ENCODE measurements at regions not wholly inside any gene's neighbourhood (a gene's known extent, or its start where the extent isn't known, plus 50 kb on each side); places are given as distances from the start of the nearest gene placed in this dataset.

- TF ChIP-seq CTCF (IDR thresholded peaks at IDR 0.05): no peak
- Histone ChIP-seq H3K4me2 (replicated peaks; ENCODE audit: extremely low read depth, low read length, poor library complexity, severe bottlenecking) (no peak overlapping the region), H4K20me1 (ENCODE audit: insufficient read depth, low read length) (no peaks in the 10 kb centered on the region), H3K9ac (ENCODE audit: insufficient read depth, low read length, poor library complexity, severe bottlenecking) (no peak overlapping the region), H2AFZ (ENCODE audit: insufficient read depth, low read depth, low read length, poor library complexity, severe bottlenecking) (no peak overlapping the region), H3K4me1 (ENCODE audit: control insufficient read depth in 1 of 2, insufficient read depth in 2 of 2, low read length in 2 of 2) (peaks cover 4% of the 10 kb centered on the region in 2 donors), H3K27me3 (ENCODE audit: control insufficient read depth in 2 of 2, insufficient read depth in 2 of 2, low read length in 2 of 2) (no peaks in the 10 kb centered on the region), H3K9me3 (replicated peaks in 1 of 2; ENCODE audit: control insufficient read depth in 1 of 2, insufficient read depth in 1 of 2, low read length in 2 of 2) (peaks cover 18 to 21% of the 10 kb centered on the region in 2 donors), H3K79me2 (ENCODE audit: insufficient read depth, low read length) (no peaks in the 10 kb centered on the region), H3K36me3 (replicated peaks in 1 of 2; ENCODE audit: control insufficient read depth in 1 of 2, insufficient read depth in 2 of 2, low read length in 2 of 2) (no peaks in the 10 kb centered on the region), H3K4me3 (replicated peaks in 1 of 3; ENCODE audit: low read depth in 2 of 3, low read length in 3 of 3) (no peak overlapping the region), H3K27ac (ENCODE audit: low read depth in 1 of 2, low read length in 2 of 2) (peak overlapping the region in 1 of 2 donors; percentile 60)
- peaks cover 1 to 3% (median 2%) of the 10 kb centered on the region in 3 donors for H3K27me3 Mint-ChIP-seq (ENCODE audit: low read depth in 3 of 3)
- H3K4me3 Mint-ChIP-seq: no peak overlapping the region
- peaks cover 8% of the 10 kb centered on the region for H3K4me1 Mint-ChIP-seq
- peak in 1 of 3 donors; percentile 29 for DNase-seq
- peak overlapping the region in 5 of 7 donors; percentile 0 to 76 (median 70) for H3K27ac Mint-ChIP-seq
- peaks cover 13 to 28% (median 21%) of the 10 kb centered on the region in 7 donors for H3K9me3 Mint-ChIP-seq
- intact Hi-C loops (cut with micrococcal nuclease): no loop called here
- H3K36me3 Mint-ChIP-seq: peaks cover 0 to 6% of the 10 kb centered on the region in 2 donors
Observed at GRCh38 chr2:74756356-74756890, 77.5 kb upstream of the HK2 start.

GRCh38 chr2:74759986-74760385 is 73.9 kb upstream of the HK2 start:
- peaks cover 11 to 26% (median 18%) of the 10 kb centered on the region in 7 donors for H3K9me3 Mint-ChIP-seq
- H4K20me1 ChIP-seq (ENCODE audit: insufficient read depth, low read length): no peaks in the 10 kb centered on the region
- peaks cover 33% of the 10 kb centered on the region for H3K4me1 Mint-ChIP-seq
- H3K9ac ChIP-seq (ENCODE audit: insufficient read depth, low read length, poor library complexity, severe bottlenecking): no peak overlapping the region
- H3K79me2 ChIP-seq (ENCODE audit: insufficient read depth, low read length): no peaks in the 10 kb centered on the region
- H3K27ac ChIP-seq (ENCODE audit: low read depth in 1 of 2, low read length in 2 of 2): no peak overlapping the region
- intact Hi-C loops (cut with micrococcal nuclease): no loop called here
- no peak overlapping the region for H3K4me3 Mint-ChIP-seq
- H2AFZ ChIP-seq (ENCODE audit: insufficient read depth, low read depth, low read length, poor library complexity, severe bottlenecking): no peak overlapping the region
- H3K4me2 ChIP-seq (replicated peaks; ENCODE audit: extremely low read depth, low read length, poor library complexity, severe bottlenecking): no peak overlapping the region
- H3K9me3 ChIP-seq (replicated peaks in 1 of 2; ENCODE audit: control insufficient read depth in 1 of 2, insufficient read depth in 1 of 2, low read length in 2 of 2): peaks cover 17 to 18% of the 10 kb centered on the region in 2 donors
- no peaks in the 10 kb centered on the region for H3K36me3 ChIP-seq (replicated peaks in 1 of 2; ENCODE audit: control insufficient read depth in 1 of 2, insufficient read depth in 2 of 2, low read length in 2 of 2)
- peaks cover 0 to 3% (median 1%) of the 10 kb centered on the region in 3 donors for H3K27me3 Mint-ChIP-seq (ENCODE audit: low read depth in 3 of 3)
- peak overlapping the region in 1 of 7 donors; percentile 18 for H3K27ac Mint-ChIP-seq
- peaks cover 22 to 23% of the 10 kb centered on the region in 2 donors for H3K4me1 ChIP-seq (ENCODE audit: control insufficient read depth in 1 of 2, insufficient read depth in 2 of 2, low read length in 2 of 2)
- no peak for DNase-seq
- H3K27me3 ChIP-seq (ENCODE audit: control insufficient read depth in 2 of 2, insufficient read depth in 2 of 2, low read length in 2 of 2): no peaks in the 10 kb centered on the region
- H3K4me3 ChIP-seq (replicated peaks in 1 of 3; ENCODE audit: low read depth in 2 of 3, low read length in 3 of 3): no peak overlapping the region
- TF ChIP-seq CTCF (IDR thresholded peaks at IDR 0.05): no peak
- H3K36me3 Mint-ChIP-seq: peaks cover 0 to 5% of the 10 kb centered on the region in 2 donors
